Neural cell (in vitro differentiated cells): ENCODE measurements at regions not wholly inside any gene's neighbourhood (a gene's known extent, or its start where the extent isn't known, plus 50 kb on each side); places are given as distances from the start of the nearest gene placed in this dataset.

Experiments used
- CTCF ChIP-seq: fragments of 450-650 bp; IDR thresholded peaks from 2 replicates; pipeline ENCODE4 v1.5.1; 2014; ENCODE audit warnings: antibody characterized with exemption, mild to moderate bottlenecking, moderate library complexity; ENCODE audit not compliant: poor library complexity, severe bottlenecking
- EP300 ChIP-seq: fragments of 450-650 bp; conservative IDR thresholded peaks from 2 replicates; pipeline ENCODE4 v1.6.1; 2014; ENCODE audit warnings: antibody characterized with exemption, mild to moderate bottlenecking, moderate library complexity; ENCODE audit not compliant: poor library complexity, severe bottlenecking
- EZH2 ChIP-seq: fragments of 200-600, 300-800 bp; shearing (Covaris generic), sonication (generic); IDR thresholded peaks from 2 replicates; pipeline ENCODE4 v1.6.1; 2014; ENCODE audit warnings: antibody characterized with exemption, low read length, borderline replicate concordance, mild to moderate bottlenecking; ENCODE audit not compliant: insufficient read depth, poor library complexity, severe bottlenecking
- MXI1 ChIP-seq: fragments of 450-650 bp; conservative IDR thresholded peaks from 2 replicates; pipeline ENCODE4 v1.6.1; 2014; ENCODE audit warnings: antibody characterized with exemption, mild to moderate bottlenecking; ENCODE audit not compliant: poor library complexity, severe bottlenecking
- POLR2AphosphoS5 ChIP-seq: IDR thresholded peaks from 2 replicates; pipeline ENCODE4 v1.6.1; 2012
- RAD21 ChIP-seq: fragments of 450-650 bp; conservative IDR thresholded peaks from 2 replicates; pipeline ENCODE4 v1.6.1; 2014; ENCODE audit warnings: antibody characterized with exemption, mild to moderate bottlenecking, moderate library complexity
- SMC3 ChIP-seq: fragments of 450-650 bp; conservative IDR thresholded peaks from 2 replicates; pipeline ENCODE4 v1.6.1; 2014; ENCODE audit warnings: antibody characterized with exemption, mild to moderate bottlenecking, moderate library complexity; ENCODE audit not compliant: poor library complexity
- TAF1 ChIP-seq: IDR thresholded peaks from 2 replicates; pipeline ENCODE4 v1.6.1; 2012; ENCODE audit warnings: low read depth
- TF ChIP-seq, protein P1 (sequence below): IDR thresholded peaks from 2 replicates; pipeline ENCODE4 v1.6.1; 2012; ENCODE audit warnings: borderline replicate concordance

- TF ChIP-seq CTCF = no peak
- TF ChIP-seq POLR2AphosphoS5 = no peak
- TF ChIP-seq EZH2 = no peak
- TF ChIP-seq, protein P1, sequence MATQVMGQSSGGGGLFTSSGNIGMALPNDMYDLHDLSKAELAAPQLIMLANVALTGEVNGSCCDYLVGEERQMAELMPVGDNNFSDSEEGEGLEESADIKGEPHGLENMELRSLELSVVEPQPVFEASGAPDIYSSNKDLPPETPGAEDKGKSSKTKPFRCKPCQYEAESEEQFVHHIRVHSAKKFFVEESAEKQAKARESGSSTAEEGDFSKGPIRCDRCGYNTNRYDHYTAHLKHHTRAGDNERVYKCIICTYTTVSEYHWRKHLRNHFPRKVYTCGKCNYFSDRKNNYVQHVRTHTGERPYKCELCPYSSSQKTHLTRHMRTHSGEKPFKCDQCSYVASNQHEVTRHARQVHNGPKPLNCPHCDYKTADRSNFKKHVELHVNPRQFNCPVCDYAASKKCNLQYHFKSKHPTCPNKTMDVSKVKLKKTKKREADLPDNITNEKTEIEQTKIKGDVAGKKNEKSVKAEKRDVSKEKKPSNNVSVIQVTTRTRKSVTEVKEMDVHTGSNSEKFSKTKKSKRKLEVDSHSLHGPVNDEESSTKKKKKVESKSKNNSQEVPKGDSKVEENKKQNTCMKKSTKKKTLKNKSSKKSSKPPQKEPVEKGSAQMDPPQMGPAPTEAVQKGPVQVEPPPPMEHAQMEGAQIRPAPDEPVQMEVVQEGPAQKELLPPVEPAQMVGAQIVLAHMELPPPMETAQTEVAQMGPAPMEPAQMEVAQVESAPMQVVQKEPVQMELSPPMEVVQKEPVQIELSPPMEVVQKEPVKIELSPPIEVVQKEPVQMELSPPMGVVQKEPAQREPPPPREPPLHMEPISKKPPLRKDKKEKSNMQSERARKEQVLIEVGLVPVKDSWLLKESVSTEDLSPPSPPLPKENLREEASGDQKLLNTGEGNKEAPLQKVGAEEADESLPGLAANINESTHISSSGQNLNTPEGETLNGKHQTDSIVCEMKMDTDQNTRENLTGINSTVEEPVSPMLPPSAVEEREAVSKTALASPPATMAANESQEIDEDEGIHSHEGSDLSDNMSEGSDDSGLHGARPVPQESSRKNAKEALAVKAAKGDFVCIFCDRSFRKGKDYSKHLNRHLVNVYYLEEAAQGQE = no peak
- no peak for TF ChIP-seq SMC3
- TF ChIP-seq MXI1 = no peak
- TF ChIP-seq RAD21 = no peak
- no peak for TF ChIP-seq EP300
- TF ChIP-seq TAF1 = no peak
Observed at GRCh38 chr7:131896165-131896863, 339.9 kb upstream of the PODXL start.
